ENCODE measurements at regions not wholly inside any gene's neighbourhood (a gene's known extent, or its start where the extent isn't known, plus 50 kb on each side); places are given as distances from the start of the nearest gene placed in this dataset.

- TF ChIP-seq CTCF (conservative IDR thresholded peaks at IDR 0.05; ENCODE audit: low read depth, low read length) (no peak), POLR2A (IDR thresholded peaks at IDR 0.05; ENCODE audit: low read depth, low read length) (no peak), RCOR1 (IDR thresholded peaks at IDR 0.05; ENCODE audit: insufficient replicate concordance, low read length) (no peak), MXI1 (IDR thresholded peaks at IDR 0.05; ENCODE audit: borderline replicate concordance, low read depth, low read length) (no peak), MAZ (IDR thresholded peaks at IDR 0.05; ENCODE audit: borderline replicate concordance, low read depth, low read length) (no peak), RAD21 (IDR thresholded peaks at IDR 0.05; ENCODE audit: low read length) (no peak), ELK1 (IDR thresholded peaks at IDR 0.05; ENCODE audit: borderline replicate concordance, low read depth, low read length) (no peak), CEBPB (IDR thresholded peaks at IDR 0.05; ENCODE audit: low read depth, low read length) (no peak)
- TF ChIP-seq, protein P1, sequence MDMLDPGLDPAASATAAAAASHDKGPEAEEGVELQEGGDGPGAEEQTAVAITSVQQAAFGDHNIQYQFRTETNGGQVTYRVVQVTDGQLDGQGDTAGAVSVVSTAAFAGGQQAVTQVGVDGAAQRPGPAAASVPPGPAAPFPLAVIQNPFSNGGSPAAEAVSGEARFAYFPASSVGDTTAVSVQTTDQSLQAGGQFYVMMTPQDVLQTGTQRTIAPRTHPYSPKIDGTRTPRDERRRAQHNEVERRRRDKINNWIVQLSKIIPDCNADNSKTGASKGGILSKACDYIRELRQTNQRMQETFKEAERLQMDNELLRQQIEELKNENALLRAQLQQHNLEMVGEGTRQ (IDR thresholded peaks at IDR 0.05; ENCODE audit: low read depth, low read length): no peak
Measured at GRCh38 chr2:180559038-180559437, 421.4 kb upstream of the UBE2E3 start.
